ENCODE measurements at regions not wholly inside any gene's neighbourhood (a gene's known extent, or its start where the extent isn't known, plus 50 kb on each side); places are given as distances from the start of the nearest gene placed in this dataset.

- no peak for DNase-seq
Observed at GRCh38 chr10:131760416-131761166, 140.2 kb upstream of the PPP2R2D start.

DNA sequence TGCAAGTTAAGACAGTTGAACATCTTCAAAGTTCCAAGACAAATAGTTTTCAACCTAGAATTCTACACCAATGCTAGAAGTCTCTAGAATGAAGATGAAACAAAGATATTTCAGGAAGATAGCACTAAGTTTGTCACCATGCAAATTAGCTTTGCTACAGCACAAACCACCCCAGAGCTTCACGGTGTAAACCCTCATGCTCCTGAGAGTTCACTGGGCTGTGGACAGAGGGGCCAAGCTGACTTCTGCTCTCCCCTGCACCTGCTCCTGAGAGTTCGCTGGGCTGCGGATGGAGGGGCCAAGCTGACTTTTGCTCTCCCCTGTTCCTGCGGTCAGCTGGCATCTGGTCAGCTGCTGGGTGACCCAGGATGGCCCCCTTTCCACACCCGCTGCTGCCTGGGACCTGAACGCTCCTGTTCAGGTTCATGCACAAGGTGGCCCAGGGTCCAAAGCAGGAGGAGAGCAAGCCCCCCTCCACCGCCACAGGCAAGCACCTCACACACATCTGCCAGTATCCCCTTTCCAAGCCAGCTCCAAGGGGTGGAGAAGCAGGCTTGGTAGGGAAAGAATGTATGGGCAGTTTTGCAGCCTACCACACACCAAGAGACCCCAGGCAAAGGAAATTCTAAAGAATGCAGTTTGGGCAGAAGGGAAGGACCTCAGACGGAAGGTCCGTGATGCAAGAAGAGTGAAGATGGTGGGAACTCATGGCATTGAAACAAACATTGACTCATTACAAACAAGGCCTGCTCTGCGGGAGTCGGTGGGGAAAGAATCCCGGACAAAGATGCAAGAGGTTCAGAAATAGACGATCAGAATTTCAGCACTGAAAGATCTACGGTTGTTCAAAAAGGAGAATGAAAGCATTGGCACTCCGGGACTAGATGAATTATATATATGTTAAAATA lies 137.8 kb upstream of the PPP2R2D start:
- DNase-seq: no peak

- no peak for DNase-seq
Observed at GRCh38 chr10:131764929-131765328, 135.9 kb upstream of the PPP2R2D start.

DNA sequence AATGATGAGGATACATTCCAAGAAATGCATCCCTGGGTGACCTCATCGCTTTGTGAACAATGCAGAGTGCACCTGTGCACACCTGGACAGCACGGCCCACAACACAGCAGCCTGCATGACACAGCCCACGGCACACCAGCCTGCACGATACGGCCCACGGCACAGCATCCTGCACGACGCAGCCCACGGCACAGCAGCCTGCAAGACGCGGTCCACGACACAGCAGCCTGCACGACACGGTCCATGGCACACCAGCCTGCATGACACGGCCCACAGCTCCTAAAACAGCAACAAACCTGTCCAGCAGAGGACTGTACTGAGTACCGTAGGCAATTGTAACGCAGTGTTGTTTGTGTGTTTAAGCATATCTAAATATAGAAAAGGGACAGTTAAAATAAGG lies 134.7 kb upstream of the PPP2R2D start:
- no peak for DNase-seq

GRCh38 chr10:131767716-131768115 lies 133.1 kb upstream of the PPP2R2D start:
- DNase-seq: no peak

- DNase-seq: no peak
Observed at GRCh38 chr10:131769571-131770410, 131.0 kb upstream of the PPP2R2D start.

DNA sequence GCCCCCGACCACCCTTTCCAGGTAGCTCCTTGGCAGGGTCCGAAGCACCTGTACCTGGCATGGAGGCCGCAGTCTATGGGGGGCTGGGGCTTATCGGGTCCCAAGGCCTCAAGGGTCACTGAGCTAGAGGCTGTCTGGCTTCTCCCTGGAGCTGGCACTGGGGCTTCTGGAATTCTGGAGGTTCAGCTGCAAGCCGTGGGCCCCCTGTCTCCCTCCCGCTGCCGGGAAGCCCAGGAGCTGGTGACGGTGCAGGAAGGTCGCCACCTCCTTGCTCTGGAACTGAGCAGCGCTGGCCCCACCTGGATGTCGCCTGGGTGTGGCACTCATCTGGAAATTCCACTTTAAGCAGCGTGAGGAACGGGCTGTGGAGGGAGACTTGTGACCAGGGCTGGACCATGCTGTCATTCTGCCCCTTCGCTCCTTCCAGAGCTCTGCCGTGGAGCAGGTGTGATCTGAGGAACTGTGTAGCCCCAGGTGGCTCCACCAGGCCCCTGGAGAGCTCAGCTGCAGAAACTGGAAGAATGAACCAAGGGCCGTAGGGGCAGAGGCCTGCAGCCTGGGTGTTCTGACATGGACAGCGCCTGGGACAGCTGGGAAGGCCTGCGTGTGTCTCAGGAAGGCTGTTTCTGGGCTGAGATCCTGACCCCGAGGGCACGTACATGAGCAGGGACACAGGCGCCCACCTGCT lies 129.7 kb upstream of the PPP2R2D start:
- no peak for DNase-seq

- DNase-seq: no peak
Observed at GRCh38 chr10:131771634-131772358, 129.0 kb upstream of the PPP2R2D start.

GRCh38 chr10:131772441-131772840 lies 128.4 kb upstream of the PPP2R2D start:
- no peak for DNase-seq

- DNase-seq: no peak
Observed at GRCh38 chr10:131773370-131774343, 127.2 kb upstream of the PPP2R2D start.

DNA sequence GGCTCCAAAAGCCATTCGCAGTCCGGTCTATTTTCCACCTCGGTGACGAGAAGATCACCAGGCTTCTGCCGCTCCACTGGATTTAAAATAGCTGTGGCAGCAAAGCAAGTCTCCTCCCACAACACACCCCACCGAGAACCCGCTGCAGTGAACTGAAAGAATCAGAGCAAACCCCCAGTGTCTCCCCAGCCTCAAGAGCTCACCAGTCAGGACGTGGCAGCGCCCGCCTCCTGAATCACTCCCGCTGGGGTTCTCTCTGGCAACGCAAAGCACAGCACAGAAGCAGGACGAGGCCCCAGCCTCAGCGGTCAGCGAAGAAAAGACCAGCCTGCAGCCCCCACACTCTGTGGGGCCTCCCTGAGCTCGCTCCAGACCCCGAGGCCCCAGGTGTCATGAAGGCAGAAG lies 126.1 kb upstream of the PPP2R2D start:
- DNase-seq: no peak

DNA sequence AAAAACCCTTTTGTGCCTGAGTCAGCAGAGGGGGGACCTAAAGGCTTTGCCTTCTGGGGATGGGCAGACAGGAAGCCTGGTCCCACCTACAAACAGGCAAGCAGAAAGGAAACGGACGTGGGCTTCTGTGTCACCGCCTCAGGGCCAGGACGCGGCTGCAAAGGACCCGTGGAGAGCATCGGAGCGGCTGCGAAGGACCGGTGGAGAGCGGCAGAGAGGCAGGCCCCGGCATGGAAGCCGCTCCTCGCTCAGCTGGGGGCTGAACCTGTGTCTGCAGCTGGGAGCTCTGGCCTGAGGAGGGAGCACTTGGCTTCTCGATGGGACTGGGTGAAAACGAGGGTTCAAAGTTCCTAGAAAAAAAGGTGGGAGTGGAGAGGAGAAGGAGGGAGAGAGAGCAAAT lies 125.4 kb upstream of the PPP2R2D start:
- no peak for DNase-seq

GRCh38 chr10:131775833-131776232 lies 125.0 kb upstream of the PPP2R2D start:
- DNase-seq: no peak

GRCh38 chr10:131776496-131776895 lies 124.3 kb upstream of the PPP2R2D start:
- DNase-seq: no peak

DNA sequence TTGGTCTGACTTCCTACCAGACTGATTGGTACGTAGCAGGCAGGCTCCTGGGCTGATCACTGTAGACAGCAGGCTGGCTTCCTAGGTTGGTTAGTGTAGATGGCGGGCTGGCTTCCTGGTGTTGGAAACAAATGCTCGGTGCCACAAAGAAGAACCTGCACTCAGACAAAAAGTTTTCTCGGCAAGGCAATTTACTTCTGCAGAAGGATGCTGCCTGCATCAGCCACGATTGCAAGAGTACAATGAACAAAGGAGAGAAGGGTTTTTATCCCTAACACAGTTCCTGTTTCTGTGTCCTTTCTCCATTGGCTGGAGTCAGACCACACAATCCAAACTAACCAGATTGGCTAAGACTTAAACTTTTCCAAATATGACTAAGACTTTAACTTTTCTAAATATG lies 123.6 kb upstream of the PPP2R2D start:
- no peak for DNase-seq

DNA sequence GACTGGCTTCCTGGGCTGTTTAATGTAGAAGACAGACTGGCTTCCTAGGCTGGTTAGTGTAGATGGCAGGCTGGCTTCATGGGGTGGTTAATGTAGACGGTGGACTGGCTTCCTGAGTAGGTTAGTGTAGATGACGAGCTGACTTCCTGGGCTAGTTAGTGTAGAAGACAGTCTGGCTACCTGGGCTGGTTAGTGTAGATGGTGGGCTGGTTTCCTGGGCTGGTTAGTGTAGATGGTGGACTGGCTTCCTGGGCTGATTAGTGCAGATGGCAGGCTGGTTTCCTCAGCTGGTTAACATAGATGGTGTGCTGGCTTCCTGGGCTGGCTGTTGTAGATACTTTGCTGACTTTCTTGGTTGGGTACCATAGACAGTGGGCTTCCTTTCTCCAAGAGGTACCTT lies 122.9 kb upstream of the PPP2R2D start:
- DNase-seq: no peak

DNA sequence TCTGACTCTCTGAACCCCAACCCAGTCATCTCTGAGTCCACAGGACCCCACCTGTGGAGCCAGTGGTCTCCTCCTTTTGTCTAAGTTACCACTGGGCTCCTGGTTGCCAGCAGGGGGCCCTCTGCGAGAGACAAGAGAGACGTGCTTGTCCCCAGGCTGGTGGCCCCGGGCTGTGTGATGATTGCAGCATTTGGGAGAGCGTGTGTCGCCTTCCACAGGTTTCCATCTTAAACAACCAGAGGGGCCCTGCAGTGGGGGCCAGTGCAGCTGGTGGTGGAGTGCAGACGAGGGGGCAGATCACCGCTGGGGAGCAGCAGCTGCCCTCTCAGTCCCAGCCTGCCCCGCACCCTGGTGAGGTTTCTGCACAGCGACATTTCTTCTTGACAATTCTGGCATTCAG lies 122.4 kb upstream of the PPP2R2D start:
- no peak for DNase-seq

- no peak for DNase-seq
Observed at GRCh38 chr10:131778842-131779241, 122.0 kb upstream of the PPP2R2D start.

GRCh38 chr10:131779661-131780394 lies 121.0 kb upstream of the PPP2R2D start:
- no peak for DNase-seq

- DNase-seq: no peak
Observed at GRCh38 chr10:131781076-131781475, 119.7 kb upstream of the PPP2R2D start.
